Liver (tissue), 3 donors: ENCODE measurements at regions not wholly inside any gene's neighbourhood (a gene's known extent, or its start where the extent isn't known, plus 50 kb on each side); places are given as distances from the start of the nearest gene placed in this dataset.

Experiments
- EGR1 ChIP-seq, 2 donors: IDR thresholded peaks; 2 replicates each; pipeline ENCODE4 v1.6.1; 2016 to 2018; ENCODE audit warnings: antibody characterized with exemption in 2 of 2, low read depth in 2 of 2
- FOXA1 ChIP-seq: IDR thresholded peaks from 2 replicates; pipeline ENCODE4 v1.6.1; 2016; ENCODE audit warnings: antibody characterized with exemption
- GABPA ChIP-seq, 2 donors: IDR thresholded peaks in 1 of 2; conservative IDR thresholded peaks in 1 of 2; 2 replicates each; pipeline ENCODE4 v1.6.1; 2016; ENCODE audit warnings: antibody characterized with exemption in 2 of 2, mild to moderate bottlenecking in 1 of 2, moderate library complexity in 1 of 2
- HNF4A ChIP-seq, 2 donors: conservative IDR thresholded peaks; 2 replicates each; pipeline ENCODE4 v1.6.1; 2016; ENCODE audit warnings: antibody characterized with exemption in 2 of 2, mild to moderate bottlenecking in 2 of 2
- JUND ChIP-seq, 2 donors: IDR thresholded peaks; 2 replicates each; pipeline ENCODE4 v1.6.1; 2016; ENCODE audit warnings: antibody characterized with exemption in 2 of 2
- RAD21 ChIP-seq, 2 donors: IDR thresholded peaks; 2 replicates each; pipeline ENCODE4 v1.6.1; 2016; ENCODE audit warnings: antibody characterized with exemption in 2 of 2, mild to moderate bottlenecking in 2 of 2
- RXRA ChIP-seq, 2 donors: IDR thresholded peaks; 2 replicates each; pipeline ENCODE4 v1.6.1; 2017 to 2018; ENCODE audit warnings: antibody characterized with exemption in 2 of 2, mild to moderate bottlenecking in 1 of 2
- SP1 ChIP-seq: IDR thresholded peaks from 2 replicates; pipeline ENCODE4 v1.6.1; 2018; ENCODE audit warnings: antibody characterized with exemption, mild to moderate bottlenecking
- TAF1 ChIP-seq: conservative IDR thresholded peaks from 2 replicates; pipeline ENCODE4 v1.6.1; 2016; ENCODE audit warnings: antibody characterized with exemption, mild to moderate bottlenecking
- YY1 ChIP-seq: IDR thresholded peaks from 2 replicates; pipeline ENCODE4 v1.6.1; 2016; ENCODE audit warnings: antibody characterized with exemption, mild to moderate bottlenecking
- TF ChIP-seq, protein P1 (sequence below): fragments of 150-350 bp; IDR thresholded peaks from 2 replicates; pipeline ENCODE4 v1.5.1; 2017; ENCODE audit warnings: improper control_type of control experiment, low read depth, low read length; ENCODE audit not compliant: missing input control
- TF ChIP-seq, protein P2 (sequence below): IDR thresholded peaks from 2 replicates; pipeline ENCODE4 v1.6.1; 2016; ENCODE audit warnings: antibody characterized with exemption
- TF ChIP-seq, protein P3 (sequence below): IDR thresholded peaks from 2 replicates; pipeline ENCODE4 v1.6.1; 2016; ENCODE audit warnings: antibody characterized with exemption
- TF ChIP-seq, protein P4 (sequence below): IDR thresholded peaks from 2 replicates; pipeline ENCODE4 v1.6.1; 2016; ENCODE audit warnings: antibody characterized with exemption, mild to moderate bottlenecking
- donor health status: healthy.
- donor health status: healthy.

DNA sequence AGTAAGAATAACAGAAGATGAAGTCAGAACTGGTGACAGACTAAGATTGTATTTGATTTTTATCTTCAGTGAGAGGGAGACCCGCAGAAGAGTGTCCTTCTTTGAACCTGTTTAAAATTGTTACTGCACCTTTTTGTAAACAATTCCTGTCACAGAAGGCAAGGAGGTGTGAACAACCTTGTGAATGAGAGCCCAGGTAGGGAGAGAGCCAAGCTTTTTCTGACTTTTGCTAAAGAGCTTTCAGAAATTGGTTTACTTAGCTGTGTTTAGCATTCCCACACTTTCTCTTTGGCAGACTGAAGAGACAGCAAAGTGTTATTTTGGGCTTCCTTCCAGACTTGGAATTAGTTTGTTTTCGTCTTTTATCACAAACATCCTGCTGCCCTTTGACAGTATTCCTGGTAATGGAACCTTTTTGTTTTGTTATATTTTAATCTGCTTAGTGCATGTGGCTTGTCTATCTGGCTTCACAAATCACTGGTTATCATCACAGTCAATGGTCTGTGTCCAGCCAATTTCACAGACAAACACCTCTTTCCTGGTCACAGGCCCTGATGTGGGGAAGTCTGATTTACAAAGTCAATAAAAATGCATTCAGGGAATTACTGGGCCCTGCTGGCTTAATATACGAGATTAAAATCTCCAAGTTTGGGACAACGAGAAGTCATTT is 85.7 kb upstream of the HS3ST2 start:
- TF ChIP-seq, protein P1, sequence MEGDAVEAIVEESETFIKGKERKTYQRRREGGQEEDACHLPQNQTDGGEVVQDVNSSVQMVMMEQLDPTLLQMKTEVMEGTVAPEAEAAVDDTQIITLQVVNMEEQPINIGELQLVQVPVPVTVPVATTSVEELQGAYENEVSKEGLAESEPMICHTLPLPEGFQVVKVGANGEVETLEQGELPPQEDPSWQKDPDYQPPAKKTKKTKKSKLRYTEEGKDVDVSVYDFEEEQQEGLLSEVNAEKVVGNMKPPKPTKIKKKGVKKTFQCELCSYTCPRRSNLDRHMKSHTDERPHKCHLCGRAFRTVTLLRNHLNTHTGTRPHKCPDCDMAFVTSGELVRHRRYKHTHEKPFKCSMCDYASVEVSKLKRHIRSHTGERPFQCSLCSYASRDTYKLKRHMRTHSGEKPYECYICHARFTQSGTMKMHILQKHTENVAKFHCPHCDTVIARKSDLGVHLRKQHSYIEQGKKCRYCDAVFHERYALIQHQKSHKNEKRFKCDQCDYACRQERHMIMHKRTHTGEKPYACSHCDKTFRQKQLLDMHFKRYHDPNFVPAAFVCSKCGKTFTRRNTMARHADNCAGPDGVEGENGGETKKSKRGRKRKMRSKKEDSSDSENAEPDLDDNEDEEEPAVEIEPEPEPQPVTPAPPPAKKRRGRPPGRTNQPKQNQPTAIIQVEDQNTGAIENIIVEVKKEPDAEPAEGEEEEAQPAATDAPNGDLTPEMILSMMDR = no peak
- TF ChIP-seq, protein P2, sequence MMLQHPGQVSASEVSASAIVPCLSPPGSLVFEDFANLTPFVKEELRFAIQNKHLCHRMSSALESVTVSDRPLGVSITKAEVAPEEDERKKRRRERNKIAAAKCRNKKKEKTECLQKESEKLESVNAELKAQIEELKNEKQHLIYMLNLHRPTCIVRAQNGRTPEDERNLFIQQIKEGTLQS = no peak
- no peak for TF ChIP-seq GABPA (IDR thresholded peaks at IDR 0.05 in 1 of 2, conservative IDR thresholded peaks at IDR 0.05 in 1 of 2)
- TF ChIP-seq, protein P3, sequence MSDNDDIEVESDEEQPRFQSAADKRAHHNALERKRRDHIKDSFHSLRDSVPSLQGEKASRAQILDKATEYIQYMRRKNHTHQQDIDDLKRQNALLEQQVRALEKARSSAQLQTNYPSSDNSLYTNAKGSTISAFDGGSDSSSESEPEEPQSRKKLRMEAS = no peak
- TF ChIP-seq, protein P4, sequence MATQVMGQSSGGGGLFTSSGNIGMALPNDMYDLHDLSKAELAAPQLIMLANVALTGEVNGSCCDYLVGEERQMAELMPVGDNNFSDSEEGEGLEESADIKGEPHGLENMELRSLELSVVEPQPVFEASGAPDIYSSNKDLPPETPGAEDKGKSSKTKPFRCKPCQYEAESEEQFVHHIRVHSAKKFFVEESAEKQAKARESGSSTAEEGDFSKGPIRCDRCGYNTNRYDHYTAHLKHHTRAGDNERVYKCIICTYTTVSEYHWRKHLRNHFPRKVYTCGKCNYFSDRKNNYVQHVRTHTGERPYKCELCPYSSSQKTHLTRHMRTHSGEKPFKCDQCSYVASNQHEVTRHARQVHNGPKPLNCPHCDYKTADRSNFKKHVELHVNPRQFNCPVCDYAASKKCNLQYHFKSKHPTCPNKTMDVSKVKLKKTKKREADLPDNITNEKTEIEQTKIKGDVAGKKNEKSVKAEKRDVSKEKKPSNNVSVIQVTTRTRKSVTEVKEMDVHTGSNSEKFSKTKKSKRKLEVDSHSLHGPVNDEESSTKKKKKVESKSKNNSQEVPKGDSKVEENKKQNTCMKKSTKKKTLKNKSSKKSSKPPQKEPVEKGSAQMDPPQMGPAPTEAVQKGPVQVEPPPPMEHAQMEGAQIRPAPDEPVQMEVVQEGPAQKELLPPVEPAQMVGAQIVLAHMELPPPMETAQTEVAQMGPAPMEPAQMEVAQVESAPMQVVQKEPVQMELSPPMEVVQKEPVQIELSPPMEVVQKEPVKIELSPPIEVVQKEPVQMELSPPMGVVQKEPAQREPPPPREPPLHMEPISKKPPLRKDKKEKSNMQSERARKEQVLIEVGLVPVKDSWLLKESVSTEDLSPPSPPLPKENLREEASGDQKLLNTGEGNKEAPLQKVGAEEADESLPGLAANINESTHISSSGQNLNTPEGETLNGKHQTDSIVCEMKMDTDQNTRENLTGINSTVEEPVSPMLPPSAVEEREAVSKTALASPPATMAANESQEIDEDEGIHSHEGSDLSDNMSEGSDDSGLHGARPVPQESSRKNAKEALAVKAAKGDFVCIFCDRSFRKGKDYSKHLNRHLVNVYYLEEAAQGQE = no peak
- no peak for TF ChIP-seq RXRA (IDR thresholded peaks at IDR 0.05)
- no peak for TF ChIP-seq FOXA1
- no peak for TF ChIP-seq JUND (IDR thresholded peaks at IDR 0.05)
- no peak for TF ChIP-seq RAD21 (IDR thresholded peaks at IDR 0.05)
- TF ChIP-seq TAF1 = no peak
- no peak for TF ChIP-seq SP1
- no peak for TF ChIP-seq YY1
- no peak for TF ChIP-seq EGR1 (IDR thresholded peaks at IDR 0.05; ENCODE audit: low read depth in 2 of 2)
- TF ChIP-seq HNF4A (conservative IDR thresholded peaks at IDR 0.05) = no peak
